ENCODE measurements at regions not wholly inside any gene's neighbourhood (a gene's known extent, or its start where the extent isn't known, plus 50 kb on each side); places are given as distances from the start of the nearest gene placed in this dataset.

- H3K9me3 ChIP-seq, result no peaks in the 10 kb centered on the region
- Mint-ChIP-seq H3K27me3 (ENCODE audit: insufficient read depth, unreplicated experiment) (no peaks in the 10 kb centered on the region), H3K9me3 (ENCODE audit: unreplicated experiment) (no peaks in the 10 kb centered on the region), H3K27ac (ENCODE audit: unreplicated experiment) (no peak overlapping the region), H3K4me1 (ENCODE audit: low read depth, unreplicated experiment) (no peaks in the 10 kb centered on the region), H3K4me3 (ENCODE audit: unreplicated experiment) (no peak overlapping the region), H3K36me3 (ENCODE audit: insufficient read depth, unreplicated experiment) (peaks cover 6% of the 10 kb centered on the region)
- H3K4me3 ChIP-seq (ENCODE audit: low read depth, low read length), result no peak overlapping the region
- no peaks in the 10 kb centered on the region for H3K36me3 ChIP-seq (ENCODE audit: control insufficient read depth, insufficient read depth, low read length)
- intact Hi-C loops (cut with micrococcal nuclease; ENCODE audit: unreplicated experiment), result no loop called here
- TF ChIP-seq, protein P1, sequence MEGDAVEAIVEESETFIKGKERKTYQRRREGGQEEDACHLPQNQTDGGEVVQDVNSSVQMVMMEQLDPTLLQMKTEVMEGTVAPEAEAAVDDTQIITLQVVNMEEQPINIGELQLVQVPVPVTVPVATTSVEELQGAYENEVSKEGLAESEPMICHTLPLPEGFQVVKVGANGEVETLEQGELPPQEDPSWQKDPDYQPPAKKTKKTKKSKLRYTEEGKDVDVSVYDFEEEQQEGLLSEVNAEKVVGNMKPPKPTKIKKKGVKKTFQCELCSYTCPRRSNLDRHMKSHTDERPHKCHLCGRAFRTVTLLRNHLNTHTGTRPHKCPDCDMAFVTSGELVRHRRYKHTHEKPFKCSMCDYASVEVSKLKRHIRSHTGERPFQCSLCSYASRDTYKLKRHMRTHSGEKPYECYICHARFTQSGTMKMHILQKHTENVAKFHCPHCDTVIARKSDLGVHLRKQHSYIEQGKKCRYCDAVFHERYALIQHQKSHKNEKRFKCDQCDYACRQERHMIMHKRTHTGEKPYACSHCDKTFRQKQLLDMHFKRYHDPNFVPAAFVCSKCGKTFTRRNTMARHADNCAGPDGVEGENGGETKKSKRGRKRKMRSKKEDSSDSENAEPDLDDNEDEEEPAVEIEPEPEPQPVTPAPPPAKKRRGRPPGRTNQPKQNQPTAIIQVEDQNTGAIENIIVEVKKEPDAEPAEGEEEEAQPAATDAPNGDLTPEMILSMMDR (IDR thresholded peaks at IDR 0.05; ENCODE audit: insufficient read depth in 1 of 2, low read depth in 1 of 2, low read length in 1 of 2, severe bottlenecking in 1 of 2, unreplicated experiment in 1 of 2), result no peak
- ChIA-PET POLR2A (no interaction called here), CTCF (no interaction called here)
- DNase-seq, result no peak
- H3K4me1 ChIP-seq, result no peaks in the 10 kb centered on the region
- H3K27me3 ChIP-seq (replicated peaks; ENCODE audit: control insufficient read depth, insufficient read depth, low read length), result no peaks in the 10 kb centered on the region
- no TSS peak for BruUV-seq (replicated peaks)
These were observed 504.8 kb downstream of the PIK3C3 start for GRCh38 chr18:42459873-42460272.

GRCh38 chr18:42471885-42472284, 516.9 kb downstream of the PIK3C3 start:
- ChIA-PET POLR2A (no interaction called here), CTCF (no interaction called here)
- Mint-ChIP-seq H3K4me3 (ENCODE audit: unreplicated experiment) (no peak overlapping the region), H3K9me3 (ENCODE audit: unreplicated experiment) (no peaks in the 10 kb centered on the region), H3K36me3 (ENCODE audit: insufficient read depth, unreplicated experiment) (no peaks in the 10 kb centered on the region), H3K4me1 (ENCODE audit: low read depth, unreplicated experiment) (no peaks in the 10 kb centered on the region), H3K27me3 (ENCODE audit: insufficient read depth, unreplicated experiment) (no peaks in the 10 kb centered on the region), H3K27ac (ENCODE audit: unreplicated experiment) (no peak overlapping the region)
- BruUV-seq (replicated peaks), result no TSS peak
- intact Hi-C loops (cut with micrococcal nuclease; ENCODE audit: unreplicated experiment), result no loop called here
- no peak for DNase-seq
- H3K36me3 ChIP-seq (ENCODE audit: control insufficient read depth, insufficient read depth, low read length), result no peaks in the 10 kb centered on the region
- H3K27me3 ChIP-seq (replicated peaks; ENCODE audit: control insufficient read depth, insufficient read depth, low read length), result no peaks in the 10 kb centered on the region
- TF ChIP-seq, protein P1 (IDR thresholded peaks at IDR 0.05; ENCODE audit: insufficient read depth in 1 of 2, low read depth in 1 of 2, low read length in 1 of 2, severe bottlenecking in 1 of 2, unreplicated experiment in 1 of 2), result no peak
- H3K4me1 ChIP-seq, result no peaks in the 10 kb centered on the region
- no peaks in the 10 kb centered on the region for H3K9me3 ChIP-seq
- no peak overlapping the region for H3K4me3 ChIP-seq (ENCODE audit: low read depth, low read length)

GRCh38 chr18:42473611-42474010, 518.6 kb downstream of the PIK3C3 start:
- Histone ChIP-seq H3K36me3 (ENCODE audit: control insufficient read depth, insufficient read depth, low read length) (no peaks in the 10 kb centered on the region), H3K27me3 (replicated peaks; ENCODE audit: control insufficient read depth, insufficient read depth, low read length) (no peaks in the 10 kb centered on the region), H3K4me1 (no peaks in the 10 kb centered on the region), H3K9me3 (no peaks in the 10 kb centered on the region), H3K4me3 (ENCODE audit: low read depth, low read length) (no peak overlapping the region)
- Mint-ChIP-seq H3K4me3 (ENCODE audit: unreplicated experiment) (no peak overlapping the region), H3K27me3 (ENCODE audit: insufficient read depth, unreplicated experiment) (no peaks in the 10 kb centered on the region), H3K4me1 (ENCODE audit: low read depth, unreplicated experiment) (no peaks in the 10 kb centered on the region), H3K9me3 (ENCODE audit: unreplicated experiment) (no peaks in the 10 kb centered on the region), H3K27ac (ENCODE audit: unreplicated experiment) (no peak overlapping the region), H3K36me3 (ENCODE audit: insufficient read depth, unreplicated experiment) (no peaks in the 10 kb centered on the region)
- TF ChIP-seq, protein P1 (IDR thresholded peaks at IDR 0.05; ENCODE audit: insufficient read depth in 1 of 2, low read depth in 1 of 2, low read length in 1 of 2, severe bottlenecking in 1 of 2, unreplicated experiment in 1 of 2), result no peak
- BruUV-seq (replicated peaks), result no TSS peak
- no peak for DNase-seq
- intact Hi-C loops (cut with micrococcal nuclease; ENCODE audit: unreplicated experiment), result no loop called here
- CTCF ChIA-PET, result no interaction called here
- POLR2A ChIA-PET, result no interaction called here
